ENCODE measurements at regions not wholly inside any gene's neighbourhood (a gene's known extent, or its start where the extent isn't known, plus 50 kb on each side); places are given as distances from the start of the nearest gene placed in this dataset.

DNA sequence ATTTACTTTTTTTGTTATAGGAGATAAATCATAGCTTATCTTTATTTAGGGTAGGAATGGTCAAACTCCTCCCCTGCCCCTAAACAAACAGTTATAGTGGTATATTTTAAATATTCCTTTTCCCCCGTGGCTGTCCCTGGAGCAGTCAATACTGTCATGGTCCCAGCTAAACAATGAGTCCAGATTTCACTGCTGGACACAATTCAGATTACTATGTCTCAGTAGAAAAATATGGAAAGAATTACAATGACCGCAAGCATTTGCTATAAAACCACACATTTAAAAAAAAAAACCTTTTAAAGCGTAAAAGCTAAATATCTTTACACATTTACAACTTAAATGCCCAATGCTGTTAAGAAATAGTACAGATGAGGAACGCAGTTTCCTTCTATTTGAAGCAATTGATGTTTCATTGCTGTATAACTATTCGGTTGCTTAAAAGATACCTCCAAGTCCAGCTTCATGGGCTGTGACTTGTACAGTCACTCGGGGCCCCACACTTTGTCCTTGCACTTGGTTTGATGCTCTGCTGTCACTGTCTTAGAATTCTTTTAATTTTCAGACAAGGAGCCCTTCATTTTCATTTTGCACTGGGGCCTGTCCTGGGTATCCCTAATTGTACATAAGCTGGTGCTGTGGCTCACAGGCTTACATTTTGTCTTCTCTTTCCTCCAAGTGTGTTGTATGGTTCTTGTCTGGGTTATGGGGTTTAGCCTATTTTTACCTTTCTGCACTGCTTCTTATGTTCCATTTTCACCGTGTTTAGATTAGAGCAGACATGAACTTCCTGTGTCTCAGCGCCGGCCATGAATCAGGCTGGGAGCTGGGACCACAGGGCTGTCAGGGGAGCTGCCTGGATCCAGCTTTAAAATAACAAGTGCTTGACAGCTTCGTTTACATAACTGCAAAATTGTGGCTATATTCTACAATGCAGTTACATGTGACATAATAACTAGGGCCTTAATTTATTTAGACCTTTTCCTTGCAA, 530.2 kb upstream of the FZD8 start:
- DNase-seq: peak in 3 of 5 donors; percentile 26 to 61 (median 52)
- TF ChIP-seq POLR2A (IDR thresholded peaks at IDR 0.05): no peak
- TF ChIP-seq, protein P1, sequence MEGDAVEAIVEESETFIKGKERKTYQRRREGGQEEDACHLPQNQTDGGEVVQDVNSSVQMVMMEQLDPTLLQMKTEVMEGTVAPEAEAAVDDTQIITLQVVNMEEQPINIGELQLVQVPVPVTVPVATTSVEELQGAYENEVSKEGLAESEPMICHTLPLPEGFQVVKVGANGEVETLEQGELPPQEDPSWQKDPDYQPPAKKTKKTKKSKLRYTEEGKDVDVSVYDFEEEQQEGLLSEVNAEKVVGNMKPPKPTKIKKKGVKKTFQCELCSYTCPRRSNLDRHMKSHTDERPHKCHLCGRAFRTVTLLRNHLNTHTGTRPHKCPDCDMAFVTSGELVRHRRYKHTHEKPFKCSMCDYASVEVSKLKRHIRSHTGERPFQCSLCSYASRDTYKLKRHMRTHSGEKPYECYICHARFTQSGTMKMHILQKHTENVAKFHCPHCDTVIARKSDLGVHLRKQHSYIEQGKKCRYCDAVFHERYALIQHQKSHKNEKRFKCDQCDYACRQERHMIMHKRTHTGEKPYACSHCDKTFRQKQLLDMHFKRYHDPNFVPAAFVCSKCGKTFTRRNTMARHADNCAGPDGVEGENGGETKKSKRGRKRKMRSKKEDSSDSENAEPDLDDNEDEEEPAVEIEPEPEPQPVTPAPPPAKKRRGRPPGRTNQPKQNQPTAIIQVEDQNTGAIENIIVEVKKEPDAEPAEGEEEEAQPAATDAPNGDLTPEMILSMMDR (IDR thresholded peaks at IDR 0.05): no peak

GRCh38 chr10:36171556-36171952, 529.5 kb upstream of the FZD8 start:
- intact Hi-C loops (cut with DNase I): loop anchor here in 3 of 10 donors (5.0 to 10.0 kb wide), 4 partner anchors 77 to 529 kb away; partner anchors contain the start of gene FZD8 (in 2 of the 3)
- no peaks in the 10 kb centered on the region for H3K9me3 ChIP-seq
- WGBS, 4 donors: 52 to 62% (median 55%) methylated on average over 1 of the region's 1 CpG
- ATAC-seq: no peak
- no peaks in the 10 kb centered on the region for H3K27me3 ChIP-seq
- H3K4me1 ChIP-seq: peaks cover 0 to 31% (median 16%) of the 10 kb centered on the region in 12 donors
- no peak for DNase-seq
- peak overlapping the region in 1 of 12 donors; percentile 21 for H3K27ac ChIP-seq
- no peak overlapping the region for H3K4me3 ChIP-seq
- H3K36me3 ChIP-seq: no peaks in the 10 kb centered on the region
- TF ChIP-seq, protein P1 (IDR thresholded peaks at IDR 0.05): no peak

More for the DNA sequence above, 530.2 kb upstream of the FZD8 start:
- Histone ChIP-seq H3K27ac (peak overlapping the region in 10 of 12 donors; percentile 2 to 55 (median 30)), H3K4me1 (peaks cover 0 to 31% (median 16%) of the 10 kb centered on the region in 12 donors), H3K27me3 (no peaks in the 10 kb centered on the region), H3K9me3 (no peaks in the 10 kb centered on the region), H3K4me3 (no peak overlapping the region), H3K36me3 (no peaks in the 10 kb centered on the region)
- WGBS, 4 donors: 50 to 60% (median 56%) methylated on average over 10 of the region's 10 CpGs
- intact Hi-C loops (cut with DNase I): loop anchor here in 3 of 10 donors (5.0 to 10.0 kb wide), 4 partner anchors 77 to 530 kb away; partner anchors contain the start of gene FZD8 (in 2 of the 3)
- ATAC-seq: peak in 2 of 4 donors; percentile 64 to 89

GRCh38 chr10:36170943-36171501, 528.9 kb upstream of the FZD8 start:
- Histone ChIP-seq H3K27ac (no peak overlapping the region), H3K9me3 (no peaks in the 10 kb centered on the region), H3K27me3 (no peaks in the 10 kb centered on the region), H3K36me3 (no peaks in the 10 kb centered on the region), H3K4me1 (peaks cover 0 to 31% (median 16%) of the 10 kb centered on the region in 12 donors), H3K4me3 (no peak overlapping the region)
- intact Hi-C loops (cut with DNase I): loop anchor here in 3 of 10 donors (5.0 to 10.0 kb wide), 4 partner anchors 76 to 529 kb away; partner anchors contain the start of gene FZD8 (in 2 of the 3)
- no peak for ATAC-seq
- no peak for DNase-seq
- 69 to 78% (median 75%) methylated on average over 4 of the region's 4 CpGs for WGBS, 4 donors
- TF ChIP-seq POLR2A (IDR thresholded peaks at IDR 0.05): no peak
- TF ChIP-seq, protein P1 (IDR thresholded peaks at IDR 0.05): no peak
